ENCODE measurements at regions not wholly inside any gene's neighbourhood (a gene's known extent, or its start where the extent isn't known, plus 50 kb on each side); places are given as distances from the start of the nearest gene placed in this dataset.

DNA sequence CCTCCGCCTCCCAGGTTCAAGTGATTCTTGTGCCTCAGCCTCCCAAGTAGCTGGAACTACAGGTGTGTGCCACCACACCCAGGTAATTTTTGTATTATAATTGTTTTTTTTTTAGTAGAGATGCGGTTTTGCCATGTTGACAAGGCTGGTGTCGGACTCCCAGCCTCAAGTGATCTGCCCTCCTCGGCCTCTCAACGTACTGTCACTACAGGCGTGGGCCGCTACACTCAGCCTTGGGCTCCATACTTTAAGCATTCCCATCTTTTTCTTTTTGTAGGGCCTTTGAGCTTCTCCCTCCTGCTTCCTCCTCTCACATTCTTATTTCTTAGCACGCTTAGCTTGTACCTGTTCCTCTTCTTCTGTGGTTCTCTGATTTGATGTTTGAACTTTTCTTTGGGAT, 62.8 kb downstream of the SERPINA3 start:
- no peaks in the 10 kb centered on the region for H4K20me1 ChIP-seq (ENCODE audit: insufficient read depth, low read length)
- H3K36me3 ChIP-seq (ENCODE audit: insufficient read depth, low read length): no peaks in the 10 kb centered on the region
- no peaks in the 10 kb centered on the region for H3K27me3 ChIP-seq (ENCODE audit: insufficient read depth, low read length)
- TF ChIP-seq, protein P1, sequence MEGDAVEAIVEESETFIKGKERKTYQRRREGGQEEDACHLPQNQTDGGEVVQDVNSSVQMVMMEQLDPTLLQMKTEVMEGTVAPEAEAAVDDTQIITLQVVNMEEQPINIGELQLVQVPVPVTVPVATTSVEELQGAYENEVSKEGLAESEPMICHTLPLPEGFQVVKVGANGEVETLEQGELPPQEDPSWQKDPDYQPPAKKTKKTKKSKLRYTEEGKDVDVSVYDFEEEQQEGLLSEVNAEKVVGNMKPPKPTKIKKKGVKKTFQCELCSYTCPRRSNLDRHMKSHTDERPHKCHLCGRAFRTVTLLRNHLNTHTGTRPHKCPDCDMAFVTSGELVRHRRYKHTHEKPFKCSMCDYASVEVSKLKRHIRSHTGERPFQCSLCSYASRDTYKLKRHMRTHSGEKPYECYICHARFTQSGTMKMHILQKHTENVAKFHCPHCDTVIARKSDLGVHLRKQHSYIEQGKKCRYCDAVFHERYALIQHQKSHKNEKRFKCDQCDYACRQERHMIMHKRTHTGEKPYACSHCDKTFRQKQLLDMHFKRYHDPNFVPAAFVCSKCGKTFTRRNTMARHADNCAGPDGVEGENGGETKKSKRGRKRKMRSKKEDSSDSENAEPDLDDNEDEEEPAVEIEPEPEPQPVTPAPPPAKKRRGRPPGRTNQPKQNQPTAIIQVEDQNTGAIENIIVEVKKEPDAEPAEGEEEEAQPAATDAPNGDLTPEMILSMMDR (IDR thresholded peaks at IDR 0.05; ENCODE audit: extremely low read depth, low read depth, low read length): no peak
- H2AFZ ChIP-seq (ENCODE audit: low read length): peak overlapping the region; percentile 57
- H3K4me3 ChIP-seq (ENCODE audit: insufficient read depth, low read length): no peak overlapping the region
- no peak overlapping the region for H3K27ac ChIP-seq (ENCODE audit: low read depth, low read length)
- H3K4me2 ChIP-seq (ENCODE audit: insufficient read depth, low read length): no peak overlapping the region
- H3K79me2 ChIP-seq (ENCODE audit: insufficient read depth, low read length): no peaks in the 10 kb centered on the region
- H3K4me1 ChIP-seq (ENCODE audit: insufficient read depth, low read length): peaks cover 8% of the 10 kb centered on the region
- no peaks in the 10 kb centered on the region for H3K9me3 ChIP-seq (ENCODE audit: low read depth, low read length)
- DNase-seq (ENCODE audit: insufficient read length, low spot score, missing footprints): no peak

DNA sequence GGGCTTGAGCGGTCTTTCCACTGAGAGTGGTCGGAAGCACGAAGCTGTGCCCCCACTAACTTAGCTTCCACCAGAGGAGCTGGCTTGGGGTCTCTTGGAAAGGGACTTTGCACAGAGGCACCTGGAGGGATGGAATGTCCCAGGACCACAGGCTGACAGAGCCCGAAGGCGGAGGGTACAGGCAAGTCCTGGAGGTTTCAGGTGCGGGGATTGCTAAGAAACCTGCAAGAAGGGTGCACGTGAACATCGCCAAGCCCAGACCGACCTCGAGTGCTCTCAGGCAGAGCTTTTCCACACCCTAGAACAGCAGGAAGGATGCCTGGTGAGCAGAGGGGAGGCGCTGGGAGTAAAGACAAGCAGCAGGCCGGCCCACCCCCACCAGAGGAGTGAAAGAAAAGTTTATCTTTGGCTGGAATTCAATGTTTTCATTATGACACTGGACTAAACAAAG, 61.6 kb downstream of the SERPINA3 start:
- no peak overlapping the region for H2AFZ ChIP-seq (ENCODE audit: low read length)
- H3K4me2 ChIP-seq (ENCODE audit: insufficient read depth, low read length): peak overlapping the region; percentile 10

More for the DNA sequence above, 61.6 kb downstream of the SERPINA3 start:
- H3K27me3 ChIP-seq (ENCODE audit: insufficient read depth, low read length): no peaks in the 10 kb centered on the region
- no peaks in the 10 kb centered on the region for H3K9me3 ChIP-seq (ENCODE audit: low read depth, low read length)
- DNase-seq (ENCODE audit: insufficient read length, low spot score, missing footprints): peak; percentile 87
- no peak overlapping the region for H3K27ac ChIP-seq (ENCODE audit: low read depth, low read length)
- no peaks in the 10 kb centered on the region for H3K79me2 ChIP-seq (ENCODE audit: insufficient read depth, low read length)
- no peaks in the 10 kb centered on the region for H3K36me3 ChIP-seq (ENCODE audit: insufficient read depth, low read length)
- peaks cover 8% of the 10 kb centered on the region for H3K4me1 ChIP-seq (ENCODE audit: insufficient read depth, low read length)
- no peaks in the 10 kb centered on the region for H4K20me1 ChIP-seq (ENCODE audit: insufficient read depth, low read length)
- H3K4me3 ChIP-seq (ENCODE audit: insufficient read depth, low read length): no peak overlapping the region
- TF ChIP-seq, protein P1 (IDR thresholded peaks at IDR 0.05; ENCODE audit: extremely low read depth, low read depth, low read length): no peak

All from osteoblast (primary cell).